Sigmoid colon (tissue), 4 donors: ENCODE measurements at regions not wholly inside any gene's neighbourhood (a gene's known extent, or its start where the extent isn't known, plus 50 kb on each side); places are given as distances from the start of the nearest gene placed in this dataset.
"Not testable (repeated sequence)": the region's sequence is repeated elsewhere in the genome, so short reads cannot be mapped to it uniquely, and the experiment has no call there.

Experiments used
- CTCF ChIP-seq, 4 experiments: fragments of 450-650 bp in 3 of 4; fragments of 200-600 bp in 1 of 4; IDR thresholded peaks; one replicate each; pipeline ENCODE4 v1.5.1; 2016 to 2019; ENCODE audit warnings: antibody characterized with exemption in 4 of 4, mild to moderate bottlenecking in 3 of 4, moderate library complexity in 2 of 4
- EP300 ChIP-seq, 4 donors: sonication (generic); formaldehyde crosslinking; IDR thresholded peaks; one replicate each; pipeline ENCODE4 v1.6.1; 2017; ENCODE audit warnings: antibody characterized with exemption in 4 of 4
- POLR2AphosphoS5 ChIP-seq, 4 donors: sonication (generic); formaldehyde crosslinking; IDR thresholded peaks; one replicate each; pipeline ENCODE4 v1.6.1; 2017; ENCODE audit warnings: antibody characterized with exemption in 4 of 4

GRCh38 chr10:14417336-14417735, 86.6 kb upstream of the FRMD4A start:
- TF ChIP-seq CTCF, EP300, POLR2AphosphoS5 (IDR thresholded peaks at IDR 0.05): not testable (repeated sequence)
